Breast epithelium (tissue), 4 donors: ENCODE measurements at regions not wholly inside any gene's neighbourhood (a gene's known extent, or its start where the extent isn't known, plus 50 kb on each side); places are given as distances from the start of the nearest gene placed in this dataset.

ENCODE experiments used
- DNase-seq, 2 donors: peaks; one replicate each; pipeline ENCODE4 v3.0.0-alpha.2; 2019; ENCODE audit warnings: low spot score in 2 of 2
- H3K27ac ChIP-seq, 2 donors: fragments of 200-600 bp; sonication (generic) in 1 of 2; one replicate each; pipeline ENCODE4 v1.5.1; 2016 to 2019; ENCODE audit warnings: mild to moderate bottlenecking in 1 of 2
- H3K27me3 ChIP-seq, 2 donors: fragments of 200-600 bp; sonication (generic) in 1 of 2; one replicate each; pipeline versions ENCODE4 v1.5.1 to v1.6.0; 2017 to 2019; ENCODE audit warnings: control low read depth in 1 of 2, mild to moderate bottlenecking in 1 of 2
- H3K36me3 ChIP-seq: fragments of 200-600 bp; one replicate; pipeline ENCODE4 v1.5.1; 2019
- H3K4me1 ChIP-seq, 2 donors: fragments of 200-600 bp; sonication (generic); one replicate each; pipeline ENCODE4 v1.5.1; 2016 to 2019; ENCODE audit warnings: control low read depth in 1 of 2
- H3K4me3 ChIP-seq, 3 donors: fragments of 200-600 bp; sonication (generic); 1 replicate in 2 of 3; 2 replicates in 1 of 3; pipeline ENCODE4 v1.5.1; 2016 to 2019; ENCODE audit warnings: mild to moderate bottlenecking in 3 of 3, moderate library complexity in 2 of 3
- H3K9me3 ChIP-seq, 2 donors: fragments of 200-600 bp; sonication (generic) in 1 of 2; one replicate each; pipeline ENCODE4 v1.5.1; 2016 to 2019; ENCODE audit warnings: control low read depth in 1 of 2
- POLR2A ChIP-seq: fragments of 450-650 bp; IDR thresholded peaks from one replicate; pipeline ENCODE4 v1.6.1; 2016; ENCODE audit warnings: antibody characterized with exemption, mild to moderate bottlenecking, moderate library complexity
- POLR2AphosphoS5 ChIP-seq, 3 donors: sonication (generic); formaldehyde crosslinking; IDR thresholded peaks; one replicate each; pipeline ENCODE4 v1.6.1; 2017; ENCODE audit warnings: antibody characterized with exemption in 3 of 3
- intact Hi-C: fragments of 100-400 bp; cut with DNase I; formaldehyde crosslinking; loops from one replicate; pipeline ENCODE4 v1.15.1; 2023; ENCODE audit warnings: low total_unique reads
- TF ChIP-seq, protein P1 (sequence below), 3 donors: fragments of 450-650 bp; IDR thresholded peaks; one replicate each; pipeline ENCODE4 v1.5.1; 2016 to 2017; ENCODE audit warnings: antibody characterized with exemption in 3 of 3, mild to moderate bottlenecking in 3 of 3, moderate library complexity in 3 of 3

DNA sequence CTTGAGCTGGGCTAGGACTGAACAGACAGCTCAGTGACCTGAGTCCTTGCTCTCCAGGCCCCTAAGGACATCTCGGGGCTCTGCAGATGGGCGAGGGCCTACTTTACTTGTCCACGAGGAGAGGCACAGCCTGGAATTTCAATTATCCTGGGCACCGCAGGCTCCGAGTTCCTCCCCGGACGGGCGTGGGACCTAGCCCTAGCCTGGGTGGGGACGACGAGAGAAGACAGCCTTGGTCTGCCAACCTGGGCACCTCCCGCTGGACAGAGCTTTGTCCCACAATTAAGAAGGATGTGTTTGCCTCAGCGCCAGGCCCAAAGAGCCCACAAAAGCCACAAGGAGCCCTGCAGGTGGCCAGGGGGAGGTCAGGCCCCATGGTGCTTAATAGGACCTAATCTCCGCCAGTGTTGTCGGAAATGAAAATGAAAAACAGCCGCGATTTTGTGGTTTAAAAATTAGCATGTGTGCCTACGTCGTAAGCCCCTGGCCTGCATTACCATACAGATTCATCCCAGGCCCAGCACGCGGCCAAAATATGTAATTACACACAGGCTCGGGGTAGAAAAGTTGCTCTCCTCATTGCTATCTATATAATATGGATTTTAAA, 51.4 kb upstream of the LHX1 start:
- Histone ChIP-seq H3K36me3 (no peaks in the 10 kb centered on the region), H3K27me3 (peaks cover 0 to 66% of the 10 kb centered on the region in 2 donors), H3K4me1 (no peaks in the 10 kb centered on the region), H3K9me3 (peaks cover 4 to 11% of the 10 kb centered on the region in 2 donors), H3K4me3 (no peak overlapping the region), H3K27ac (no peak overlapping the region)
- intact Hi-C loops: no loop called here
- DNase-seq: no peak
- TF ChIP-seq, protein P1, sequence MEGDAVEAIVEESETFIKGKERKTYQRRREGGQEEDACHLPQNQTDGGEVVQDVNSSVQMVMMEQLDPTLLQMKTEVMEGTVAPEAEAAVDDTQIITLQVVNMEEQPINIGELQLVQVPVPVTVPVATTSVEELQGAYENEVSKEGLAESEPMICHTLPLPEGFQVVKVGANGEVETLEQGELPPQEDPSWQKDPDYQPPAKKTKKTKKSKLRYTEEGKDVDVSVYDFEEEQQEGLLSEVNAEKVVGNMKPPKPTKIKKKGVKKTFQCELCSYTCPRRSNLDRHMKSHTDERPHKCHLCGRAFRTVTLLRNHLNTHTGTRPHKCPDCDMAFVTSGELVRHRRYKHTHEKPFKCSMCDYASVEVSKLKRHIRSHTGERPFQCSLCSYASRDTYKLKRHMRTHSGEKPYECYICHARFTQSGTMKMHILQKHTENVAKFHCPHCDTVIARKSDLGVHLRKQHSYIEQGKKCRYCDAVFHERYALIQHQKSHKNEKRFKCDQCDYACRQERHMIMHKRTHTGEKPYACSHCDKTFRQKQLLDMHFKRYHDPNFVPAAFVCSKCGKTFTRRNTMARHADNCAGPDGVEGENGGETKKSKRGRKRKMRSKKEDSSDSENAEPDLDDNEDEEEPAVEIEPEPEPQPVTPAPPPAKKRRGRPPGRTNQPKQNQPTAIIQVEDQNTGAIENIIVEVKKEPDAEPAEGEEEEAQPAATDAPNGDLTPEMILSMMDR (IDR thresholded peaks at IDR 0.05): no peak
- TF ChIP-seq POLR2A (no peak), POLR2AphosphoS5 (IDR thresholded peaks at IDR 0.05) (no peak)
